Gastrocnemius medialis (tissue), 4 donors: ENCODE measurements at regions not wholly inside any gene's neighbourhood (a gene's known extent, or its start where the extent isn't known, plus 50 kb on each side); places are given as distances from the start of the nearest gene placed in this dataset.

Experiments used
- POLR2A ChIP-seq, 2 donors: fragments of 450-650 bp; IDR thresholded peaks; one replicate each; pipeline ENCODE4 v1.6.1; 2017; ENCODE audit warnings: antibody characterized with exemption in 2 of 2, mild to moderate bottlenecking in 2 of 2, moderate library complexity in 2 of 2
- TF ChIP-seq, protein P1 (sequence below), 5 experiments: fragments of 450-650 bp in 3 of 5; fragments of 200-600 bp in 2 of 5; sonication (generic) in 2 of 5; IDR thresholded peaks in 4 of 5; conservative IDR thresholded peaks in 1 of 5; 1 replicate in 4 of 5; 2 replicates in 1 of 5; pipeline ENCODE4 v1.5.1; 2016 to 2019; ENCODE audit warnings: antibody characterized with exemption in 5 of 5, mild to moderate bottlenecking in 3 of 5, moderate library complexity in 3 of 5

GRCh38 chr6:133796235-133796634, 92.7 kb upstream of the TCF21 start:
- TF ChIP-seq, protein P1, sequence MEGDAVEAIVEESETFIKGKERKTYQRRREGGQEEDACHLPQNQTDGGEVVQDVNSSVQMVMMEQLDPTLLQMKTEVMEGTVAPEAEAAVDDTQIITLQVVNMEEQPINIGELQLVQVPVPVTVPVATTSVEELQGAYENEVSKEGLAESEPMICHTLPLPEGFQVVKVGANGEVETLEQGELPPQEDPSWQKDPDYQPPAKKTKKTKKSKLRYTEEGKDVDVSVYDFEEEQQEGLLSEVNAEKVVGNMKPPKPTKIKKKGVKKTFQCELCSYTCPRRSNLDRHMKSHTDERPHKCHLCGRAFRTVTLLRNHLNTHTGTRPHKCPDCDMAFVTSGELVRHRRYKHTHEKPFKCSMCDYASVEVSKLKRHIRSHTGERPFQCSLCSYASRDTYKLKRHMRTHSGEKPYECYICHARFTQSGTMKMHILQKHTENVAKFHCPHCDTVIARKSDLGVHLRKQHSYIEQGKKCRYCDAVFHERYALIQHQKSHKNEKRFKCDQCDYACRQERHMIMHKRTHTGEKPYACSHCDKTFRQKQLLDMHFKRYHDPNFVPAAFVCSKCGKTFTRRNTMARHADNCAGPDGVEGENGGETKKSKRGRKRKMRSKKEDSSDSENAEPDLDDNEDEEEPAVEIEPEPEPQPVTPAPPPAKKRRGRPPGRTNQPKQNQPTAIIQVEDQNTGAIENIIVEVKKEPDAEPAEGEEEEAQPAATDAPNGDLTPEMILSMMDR (IDR thresholded peaks at IDR 0.05 in 4 of 5, conservative IDR thresholded peaks at IDR 0.05 in 1 of 5): no peak
- TF ChIP-seq POLR2A (IDR thresholded peaks at IDR 0.05): no peak
